ENCODE measurements at regions not wholly inside any gene's neighbourhood (a gene's known extent, or its start where the extent isn't known, plus 50 kb on each side); places are given as distances from the start of the nearest gene placed in this dataset.

DNA sequence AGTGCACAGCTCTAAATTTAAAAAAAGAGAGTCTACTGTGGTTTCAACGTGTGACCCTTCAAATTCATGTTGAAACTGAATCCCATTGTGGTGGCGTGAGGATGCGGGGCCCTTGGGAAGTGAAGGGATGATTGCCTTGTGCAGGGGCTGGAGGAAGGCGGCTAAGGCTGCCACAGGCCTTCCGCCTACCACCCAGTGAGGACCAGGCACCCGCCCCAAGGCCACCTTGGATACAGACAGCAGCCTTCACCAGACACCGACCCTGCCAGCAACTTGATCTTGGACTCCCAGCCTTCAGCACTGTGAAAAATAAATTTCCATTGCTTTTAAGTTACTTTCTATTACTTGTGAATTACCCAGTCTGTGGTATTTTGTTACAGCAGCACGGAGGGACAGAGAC lies 103.4 kb upstream of the TMEM18 start:
- no peak for DNase-seq

DNA sequence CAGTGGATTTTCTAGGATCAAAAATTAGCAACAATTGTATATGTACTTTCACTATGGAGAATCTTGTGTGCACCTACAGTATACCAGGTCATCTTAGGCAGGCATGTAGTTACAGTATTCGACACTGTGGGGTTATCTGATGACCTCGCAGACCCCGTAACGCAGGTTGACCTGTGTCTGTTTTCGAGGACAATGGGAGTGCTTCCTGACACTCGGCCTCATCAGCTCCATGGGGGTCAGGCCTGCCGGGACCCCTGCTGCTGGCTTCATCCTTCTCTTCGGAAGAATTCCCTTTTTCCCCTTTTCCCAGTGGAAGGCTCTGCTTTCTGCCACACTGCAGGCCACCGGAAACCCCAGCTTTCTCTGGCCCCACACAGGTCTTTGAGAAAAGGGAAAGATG lies 102.8 kb upstream of the TMEM18 start:
- no peak for DNase-seq

DNA sequence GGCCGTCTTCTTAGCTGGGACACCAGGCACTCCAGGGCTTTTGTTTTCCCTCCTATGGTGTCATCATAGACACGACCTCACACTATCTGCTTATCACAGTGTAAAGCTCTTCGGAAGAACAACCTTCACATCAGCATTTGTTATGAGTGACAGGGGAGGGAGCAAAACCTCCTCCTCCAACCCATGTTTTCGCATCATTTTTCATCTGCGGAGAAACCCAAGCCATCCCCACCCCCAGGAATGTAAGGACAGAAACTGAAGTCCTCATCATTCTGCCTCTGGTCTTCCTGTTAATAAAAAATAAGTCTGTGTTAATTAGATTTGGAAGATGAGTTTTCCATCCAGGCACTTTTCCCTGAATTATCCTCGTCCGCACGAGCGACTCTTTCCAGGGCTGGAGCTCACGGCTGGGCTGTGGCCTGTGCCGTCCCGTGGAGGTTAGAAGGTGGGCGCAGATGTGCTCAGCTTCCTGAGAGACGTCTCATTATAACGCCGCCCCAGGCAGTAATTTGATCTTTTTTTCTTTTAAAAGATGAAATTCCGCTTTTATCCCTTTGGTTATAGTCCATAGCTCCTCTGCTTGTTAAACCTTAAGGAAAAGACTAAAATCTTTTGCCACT lies 101.6 kb upstream of the TMEM18 start:
- no peak for DNase-seq

DNA sequence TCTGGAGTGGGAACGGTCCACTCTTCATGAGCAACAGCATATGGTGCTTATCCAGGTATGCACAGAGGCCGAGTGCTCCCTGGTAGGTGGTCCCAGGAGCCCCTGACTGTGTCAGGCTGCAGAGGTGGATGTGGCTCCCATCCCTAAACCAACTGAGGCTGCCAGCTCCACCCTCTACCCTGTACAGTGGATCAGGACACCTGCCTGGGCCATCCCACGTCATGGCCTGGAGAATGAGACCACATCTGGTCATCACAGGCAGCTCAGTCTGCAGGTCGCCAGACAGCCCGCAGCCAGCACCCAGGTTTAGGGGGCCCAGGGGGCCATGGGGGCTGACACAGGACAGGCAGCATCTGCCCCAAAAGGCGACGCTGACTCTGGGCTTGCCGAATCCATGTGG lies 100.3 kb upstream of the TMEM18 start:
- no peak for DNase-seq

DNA sequence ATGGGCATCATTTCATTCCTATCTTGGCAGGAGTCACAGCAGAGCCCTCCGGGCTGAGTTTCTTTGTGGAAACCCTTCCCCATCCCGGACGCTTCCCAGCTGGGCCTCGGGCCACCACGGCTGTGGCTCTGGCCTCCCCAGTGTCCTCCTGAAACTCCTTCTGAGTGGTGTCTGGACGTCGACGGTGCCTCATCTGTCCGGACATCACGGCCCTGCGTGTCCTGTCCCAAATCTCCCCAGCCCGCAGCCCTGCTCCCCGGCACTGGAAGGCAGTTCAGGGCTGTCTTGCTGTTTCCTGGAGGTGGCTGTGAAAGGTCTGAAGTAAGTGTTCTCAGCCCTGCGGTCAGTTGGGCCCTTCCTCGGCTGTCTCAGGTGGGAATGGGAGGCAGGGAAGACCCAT lies 99.8 kb upstream of the TMEM18 start:
- no peak for DNase-seq

DNA sequence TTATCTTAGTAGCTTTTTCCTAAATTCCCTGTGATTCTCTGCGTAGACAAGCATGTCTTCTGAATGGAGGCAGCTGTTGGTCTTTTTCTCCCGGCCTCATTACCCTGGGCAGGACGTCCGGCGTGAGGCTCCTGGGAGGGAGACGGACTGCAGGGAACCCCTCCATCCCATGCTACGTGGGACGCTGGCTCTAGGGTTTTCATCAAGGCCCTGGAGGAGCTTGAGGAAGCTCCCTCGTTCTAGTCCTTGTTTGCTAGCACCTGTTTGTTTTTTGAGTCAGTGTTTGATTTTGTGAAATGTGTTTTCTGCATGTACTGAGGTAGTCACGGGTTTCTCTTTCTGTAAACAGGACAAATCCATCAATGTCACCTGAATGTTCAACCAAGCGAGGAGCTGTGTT lies 99.3 kb upstream of the TMEM18 start:
- DNase-seq: no peak

DNA sequence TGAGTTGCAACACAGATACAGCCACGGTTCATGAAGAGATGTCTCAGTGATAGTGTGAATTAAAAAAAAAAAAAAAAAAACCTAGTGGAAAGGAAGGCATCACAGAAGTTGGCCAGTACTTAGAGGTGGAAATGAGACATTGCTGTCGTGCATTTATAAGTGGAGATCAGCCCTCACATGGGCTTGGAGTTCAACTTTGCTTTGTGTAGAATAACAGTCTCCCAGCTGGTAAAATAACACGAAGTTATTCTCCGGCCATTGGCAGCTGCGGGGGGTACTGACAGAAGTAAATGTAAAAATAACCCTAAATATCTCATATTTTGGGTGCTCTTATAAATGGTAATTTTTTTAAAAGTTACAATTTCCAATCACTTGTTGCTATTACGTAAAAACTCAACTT lies 98.8 kb upstream of the TMEM18 start:
- no peak for DNase-seq

DNA sequence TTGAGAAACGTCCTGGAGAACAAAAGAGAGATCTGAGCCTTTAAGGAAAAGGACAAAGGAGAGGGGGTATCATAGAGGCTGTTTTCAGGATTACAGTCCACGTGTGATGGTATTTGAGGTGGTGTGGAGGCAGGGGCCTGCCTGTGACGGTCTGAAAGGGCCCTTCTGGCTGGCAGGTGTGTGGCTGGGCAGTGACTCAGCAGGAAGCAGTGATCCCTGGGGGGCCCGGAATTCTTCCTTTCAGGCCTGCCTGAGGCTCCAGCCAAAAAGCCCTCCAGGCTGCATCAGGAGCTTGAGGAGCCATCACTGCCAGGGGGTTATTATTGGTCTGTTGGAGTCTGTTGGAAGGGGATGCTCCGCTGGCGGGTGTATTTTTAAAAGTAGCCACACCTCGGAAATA lies 97.2 kb upstream of the TMEM18 start:
- no peak for DNase-seq

DNA sequence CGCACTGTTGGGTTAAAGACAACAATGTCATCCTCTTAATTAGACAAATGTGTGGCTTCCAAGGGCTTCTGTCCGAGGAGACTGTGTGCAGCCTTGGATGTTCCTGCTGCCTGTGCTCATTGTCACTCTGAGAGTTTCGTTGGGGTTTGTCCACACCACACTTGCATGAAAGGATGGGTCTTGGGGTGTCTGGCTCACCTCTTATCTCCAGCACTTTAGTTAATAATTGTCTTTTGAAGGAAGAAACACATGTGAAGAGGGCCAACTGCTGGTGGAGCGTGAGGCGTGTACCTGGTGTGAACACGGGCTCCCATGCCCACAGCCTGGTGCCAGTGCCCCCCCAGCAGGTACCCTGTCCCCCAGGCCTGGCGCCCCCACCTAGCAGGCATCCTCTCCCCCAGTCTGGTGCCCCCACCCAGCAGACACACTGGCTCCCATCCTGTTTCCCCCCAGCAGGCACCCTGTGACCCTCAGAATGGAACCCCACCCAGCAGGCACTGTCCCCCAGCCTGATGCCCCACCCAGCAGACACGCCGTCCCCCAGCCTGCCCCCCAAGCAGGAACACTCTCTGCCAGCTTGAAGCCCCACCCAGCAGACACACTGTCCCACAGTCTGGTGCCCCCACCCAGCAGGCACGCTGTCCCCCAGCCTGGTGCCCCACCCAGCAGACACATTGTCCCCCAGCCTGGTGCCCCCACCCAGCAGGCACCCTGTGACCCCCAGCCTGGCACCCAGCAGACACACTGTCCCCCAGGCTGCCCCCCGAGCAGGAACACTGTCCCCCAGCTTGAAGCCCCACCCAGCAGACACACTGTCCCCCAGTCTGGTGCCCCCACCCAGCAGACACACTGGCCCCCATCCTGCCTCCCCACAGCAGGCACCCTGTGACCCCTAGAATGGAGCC lies 96.3 kb upstream of the TMEM18 start:
- DNase-seq: no peak

DNA sequence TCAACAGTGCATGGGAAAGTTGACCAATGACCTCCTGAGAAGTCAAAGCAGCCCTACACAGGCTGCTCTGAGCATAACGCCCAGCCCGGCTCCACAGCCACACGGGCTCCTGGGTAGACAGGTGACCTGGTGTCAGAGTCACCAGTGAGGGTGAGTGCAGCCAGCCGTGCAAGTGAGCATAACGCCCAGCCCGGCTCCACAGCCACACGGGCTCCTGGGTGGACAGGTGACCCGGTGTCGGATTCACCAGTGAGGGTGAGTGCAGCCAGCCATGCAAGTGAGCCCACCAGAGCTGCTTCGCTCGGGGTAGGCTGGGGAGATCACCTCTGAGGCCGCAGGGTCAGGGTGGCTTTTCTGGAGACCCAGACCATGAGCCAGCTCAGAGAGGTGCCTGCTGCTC lies 94.3 kb upstream of the TMEM18 start:
- no peak for DNase-seq

DNA sequence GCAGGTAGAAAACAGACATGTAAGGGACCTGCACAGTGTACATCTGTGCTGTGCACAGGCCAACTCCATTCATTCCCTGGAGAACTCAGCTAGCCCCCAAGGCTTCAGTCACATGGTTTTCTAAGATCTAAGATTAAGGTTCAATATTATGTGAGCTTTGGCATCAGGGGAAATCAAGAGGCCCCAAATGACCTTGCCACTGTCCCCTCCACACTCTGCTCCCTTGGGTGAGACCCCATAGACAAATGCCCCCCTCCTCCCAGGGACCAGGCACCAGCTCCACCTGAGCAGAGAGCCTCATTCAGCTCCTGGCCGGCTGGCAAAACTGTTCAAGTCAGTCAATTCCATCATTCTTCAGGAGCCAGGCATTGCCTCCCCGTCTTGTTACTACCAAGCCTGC lies 93.6 kb upstream of the TMEM18 start:
- no peak for DNase-seq

DNA sequence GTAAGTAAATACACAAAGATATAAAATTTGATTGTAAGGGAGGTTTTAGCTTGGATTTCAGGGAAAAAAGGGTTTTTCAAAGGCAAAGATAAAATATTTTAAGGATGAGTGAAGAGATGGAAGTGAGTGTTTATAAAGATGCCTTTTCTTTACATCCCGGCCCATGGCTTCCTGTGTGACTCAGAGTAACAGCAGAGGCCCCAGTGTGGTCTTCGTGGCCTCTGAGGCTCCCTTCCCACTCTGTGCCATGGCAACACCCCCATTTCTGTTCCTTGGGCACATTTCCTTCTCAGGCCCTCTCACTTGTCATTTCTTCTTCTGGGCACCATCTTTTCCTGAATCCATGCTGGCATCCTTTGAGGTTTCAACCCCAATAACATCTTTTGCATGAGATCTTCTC lies 92.6 kb upstream of the TMEM18 start:
- DNase-seq: no peak

DNA sequence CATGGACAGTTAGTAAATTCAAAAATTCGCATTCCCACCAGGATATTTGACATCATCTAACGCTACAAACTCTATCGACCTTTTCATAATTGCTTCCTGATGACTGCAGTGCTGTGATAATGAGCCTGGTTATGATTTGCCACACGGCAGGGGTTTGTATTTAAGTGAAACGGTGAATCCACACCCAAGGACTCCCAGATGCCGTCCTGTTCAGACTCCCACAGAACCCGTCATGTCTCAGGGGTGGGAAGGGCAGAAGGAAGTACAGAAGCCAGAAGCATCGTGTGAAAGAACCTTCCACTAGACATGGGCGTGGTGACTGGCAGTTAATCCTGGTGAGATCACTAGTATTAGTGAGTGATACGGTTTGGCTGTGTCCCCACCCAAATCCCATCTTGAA lies 91.2 kb upstream of the TMEM18 start:
- no peak for DNase-seq

DNA sequence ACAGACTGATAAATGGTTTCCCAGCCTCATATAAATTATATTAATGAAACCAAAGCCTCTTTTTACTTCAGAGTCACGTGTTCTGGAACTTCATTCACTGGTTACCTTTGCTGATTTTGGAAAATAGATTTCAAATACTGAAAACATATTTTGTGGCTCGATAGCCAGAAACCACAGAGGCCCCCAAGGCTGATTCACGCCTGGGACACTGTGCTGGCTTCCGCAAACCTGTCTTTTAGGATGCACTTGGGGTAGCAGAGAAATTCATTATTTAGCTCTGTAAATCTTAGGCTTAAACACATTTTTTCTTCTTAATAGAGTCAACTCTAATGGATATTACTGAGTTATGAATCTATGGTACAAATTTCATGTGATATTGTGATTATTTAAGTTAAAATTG lies 90.7 kb upstream of the TMEM18 start:
- DNase-seq: no peak

DNA sequence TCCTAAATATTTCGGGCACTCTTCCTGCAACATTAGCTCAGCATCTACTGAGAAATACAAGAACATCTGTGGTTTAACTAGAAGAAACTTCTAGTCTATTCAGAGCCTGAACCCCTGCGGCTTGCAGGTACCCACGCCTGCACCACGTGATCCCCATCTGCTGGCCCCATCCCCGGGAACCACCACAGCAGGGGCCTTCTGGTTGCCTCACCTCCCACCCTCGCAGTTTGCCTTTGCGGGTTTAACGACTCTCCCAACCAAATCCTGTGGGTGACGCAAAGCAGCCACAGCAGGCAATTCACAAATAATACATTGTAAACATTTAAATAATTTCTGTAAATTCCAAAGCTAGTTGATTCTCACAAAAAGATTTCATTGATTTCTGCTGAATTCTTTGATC lies 90.2 kb upstream of the TMEM18 start:
- no peak for DNase-seq

DNA sequence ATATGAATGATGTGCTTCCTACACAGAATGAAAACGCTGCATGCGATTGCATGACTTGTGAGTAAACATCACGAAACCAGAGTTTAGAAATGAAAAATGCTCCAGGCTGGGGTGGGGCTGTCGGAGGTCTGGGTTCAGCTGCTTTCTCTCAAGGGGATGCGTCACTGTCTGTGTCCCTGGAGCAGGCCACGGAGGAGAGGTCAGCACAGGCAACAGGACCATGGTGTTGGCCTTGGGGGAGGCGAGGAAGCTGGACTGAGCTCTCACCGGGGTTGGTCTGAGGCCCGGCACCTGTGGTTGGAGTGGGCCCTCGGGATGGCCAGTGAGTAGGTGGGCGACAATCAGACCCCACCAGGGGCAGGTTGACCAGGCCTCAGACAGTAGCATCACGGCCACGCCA lies 89.0 kb upstream of the TMEM18 start:
- DNase-seq: no peak

DNA sequence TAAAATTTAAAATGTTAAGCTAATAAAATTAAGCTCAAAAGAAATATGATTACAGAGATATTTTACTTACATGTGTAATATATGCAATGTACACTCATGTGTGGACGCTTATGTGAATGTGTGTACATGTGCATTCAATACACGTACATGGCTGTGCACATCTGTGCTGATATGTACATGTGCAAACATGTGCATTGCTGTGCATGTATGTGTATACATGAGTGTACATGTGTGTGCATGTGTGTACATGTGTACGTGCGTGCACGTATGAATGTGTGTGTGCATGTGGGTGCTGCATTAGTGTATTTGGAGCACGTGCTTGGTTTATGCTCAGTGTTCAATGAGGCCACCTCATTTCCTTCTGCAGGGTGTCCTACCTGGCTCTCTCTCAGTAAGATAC lies 88.2 kb upstream of the TMEM18 start:
- DNase-seq: no peak

DNA sequence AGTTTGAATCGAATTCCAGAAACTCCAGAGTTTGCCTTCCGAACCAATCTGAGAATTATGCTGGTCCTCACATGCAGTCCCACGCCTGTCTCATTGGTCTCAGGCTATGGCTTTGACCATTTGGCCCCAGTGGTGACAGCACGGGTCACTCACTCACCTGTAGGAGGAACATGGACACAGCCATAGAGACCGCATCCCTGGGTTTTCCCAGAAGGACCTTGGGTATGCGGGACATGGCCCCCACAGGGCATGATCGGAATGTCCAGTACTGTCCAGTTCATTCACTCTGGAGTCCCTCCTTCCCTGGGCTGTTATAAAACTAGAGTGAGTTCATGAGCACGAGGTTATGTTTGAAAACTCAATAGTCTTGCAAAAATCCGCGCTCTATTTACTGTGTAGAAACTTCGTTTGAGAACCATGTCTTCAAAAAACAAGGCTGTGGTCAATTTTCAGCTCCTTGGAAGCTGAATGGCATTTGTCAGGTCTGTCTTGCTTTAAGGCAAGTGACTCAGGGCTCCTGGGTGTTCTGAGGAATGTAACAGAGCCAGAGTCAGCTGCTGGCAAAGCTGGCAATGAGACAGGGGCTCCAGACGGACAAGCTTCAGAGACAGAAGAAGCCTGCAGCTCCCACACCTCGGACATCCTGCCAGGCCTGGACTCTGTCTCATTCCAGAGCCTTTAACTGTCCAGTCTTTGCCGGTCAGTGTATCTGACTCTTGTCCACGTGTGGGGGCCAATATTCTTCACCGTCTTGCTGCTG lies 86.7 kb upstream of the TMEM18 start:
- DNase-seq: no peak

DNA sequence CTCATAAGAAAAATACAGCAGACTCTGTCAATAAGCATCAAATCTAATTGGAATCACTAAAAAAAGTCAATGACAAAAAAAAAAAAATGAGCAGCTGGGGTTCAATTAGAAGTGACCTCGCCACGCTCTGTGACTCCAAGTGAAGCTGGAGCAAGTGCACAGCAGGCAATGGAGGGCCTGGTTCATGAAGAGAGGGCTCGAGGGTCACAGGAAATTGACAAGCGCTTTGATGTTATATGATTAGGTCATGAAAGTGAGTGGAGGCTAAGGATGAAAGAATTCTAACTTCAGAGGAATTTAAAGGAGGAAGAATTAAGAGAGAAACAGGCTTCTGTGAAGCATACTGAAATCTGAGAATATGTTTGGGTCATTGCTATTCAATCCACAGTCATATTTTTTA lies 85.4 kb upstream of the TMEM18 start:
- no peak for DNase-seq

DNA sequence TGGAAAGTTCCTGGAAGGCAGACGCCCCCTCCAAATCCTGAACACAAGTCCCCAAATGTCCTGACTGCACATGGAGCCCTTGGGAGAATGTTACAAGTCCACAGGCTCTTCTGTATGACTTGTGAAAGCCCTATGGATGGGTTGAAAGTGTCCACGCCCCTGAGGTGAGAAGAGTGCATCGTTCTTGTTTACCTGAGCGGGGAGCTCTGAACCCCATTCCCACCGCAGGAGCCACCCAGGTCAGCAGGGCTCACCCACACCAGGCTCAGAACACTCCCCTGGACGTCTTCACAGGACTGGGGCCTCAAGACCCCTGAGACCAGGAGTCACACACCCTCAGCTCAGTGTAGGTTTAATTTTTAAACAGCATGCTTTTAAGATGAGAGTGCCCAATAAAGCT lies 84.2 kb upstream of the TMEM18 start:
- no peak for DNase-seq

DNA sequence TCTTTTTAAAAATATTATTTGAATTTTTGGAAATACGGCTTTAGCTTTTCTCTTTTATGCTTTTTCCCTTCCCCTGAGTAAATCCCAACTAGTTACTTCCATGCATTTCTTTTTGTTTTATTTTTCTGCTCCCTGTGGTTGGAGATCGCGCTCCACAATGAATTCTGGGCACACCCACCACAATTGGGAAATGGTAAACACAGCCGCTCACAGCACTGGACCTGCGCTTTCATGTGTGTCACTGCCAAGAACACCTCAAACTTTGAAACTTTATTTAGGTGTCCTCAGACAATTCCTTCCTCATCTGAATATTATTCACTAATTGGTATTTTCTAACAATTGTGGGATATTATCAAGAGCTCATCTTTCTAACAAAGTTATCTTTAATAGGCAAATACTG lies 82.8 kb upstream of the TMEM18 start:
- no peak for DNase-seq

DNA sequence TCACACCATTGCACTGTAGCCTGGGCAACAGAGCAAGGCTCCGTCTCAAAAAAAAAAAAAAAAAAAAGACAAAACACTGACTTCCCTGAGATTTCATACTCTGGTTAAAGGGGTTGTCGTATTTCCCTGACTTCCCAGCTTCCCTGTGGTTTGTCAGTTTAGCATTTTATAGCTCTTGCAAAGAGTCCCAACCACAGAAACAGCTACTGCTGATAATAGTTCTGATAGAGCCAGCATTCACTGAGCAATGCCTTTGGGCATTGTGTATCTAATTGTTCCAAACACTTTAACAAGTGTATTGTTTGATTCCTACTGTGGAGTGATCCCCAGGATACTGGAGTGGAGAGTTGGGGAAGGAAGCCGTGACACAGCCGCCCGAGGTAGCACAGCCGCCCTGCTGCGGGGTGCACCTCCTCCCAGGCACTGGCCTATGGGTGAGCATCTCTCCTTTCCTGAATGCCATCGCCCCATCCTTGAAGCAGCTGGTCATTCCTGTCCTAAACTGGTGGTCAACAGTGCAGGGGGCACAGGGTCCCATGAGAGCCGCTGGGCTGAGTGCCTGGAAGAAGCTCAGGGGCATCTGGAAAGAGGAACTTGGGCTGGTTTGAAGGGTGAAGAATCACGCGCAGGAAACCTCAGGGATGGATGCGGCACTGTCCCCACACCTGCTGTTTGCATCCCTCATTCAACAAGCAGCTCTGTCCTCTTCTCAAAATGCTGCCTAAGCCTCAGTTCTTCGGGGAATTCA lies 81.0 kb upstream of the TMEM18 start:
- DNase-seq: no peak

DNA sequence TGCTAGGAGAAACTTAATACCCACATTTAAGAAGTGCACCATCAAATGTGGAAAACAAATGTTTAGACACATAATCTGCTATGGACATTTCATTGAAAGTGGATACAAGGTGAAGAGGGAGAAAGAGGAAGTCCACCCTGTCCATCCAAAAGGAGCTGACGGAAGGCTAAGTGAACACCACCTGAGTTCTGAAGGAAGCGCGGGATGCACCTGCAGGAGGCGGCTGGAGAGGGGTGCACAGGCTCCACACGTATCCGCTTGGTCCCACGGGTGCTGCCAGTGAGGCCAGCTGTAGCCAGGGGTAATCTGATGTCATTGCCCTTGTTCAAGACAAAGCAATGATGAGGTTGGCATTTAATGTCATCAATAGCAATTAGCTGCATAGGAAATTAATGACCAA lies 75.9 kb upstream of the TMEM18 start:
- DNase-seq: no peak
